IPS DF 6.9 (cell line): ENCODE measurements at regions not wholly inside any gene's neighbourhood (a gene's known extent, or its start where the extent isn't known, plus 50 kb on each side); places are given as distances from the start of the nearest gene placed in this dataset.
"Not testable (repeated sequence)": the region's sequence is repeated elsewhere in the genome, so short reads cannot be mapped to it uniquely, and the experiment has no call there.

Experiments used
- DNase-seq: peaks from one replicate; pipeline ENCODE4 v3.0.0-alpha.2; 2013; ENCODE audit warnings: low read depth, low spot score
- H3K27ac ChIP-seq: one replicate; pipeline ENCODE4 v1.5.1; 2013; ENCODE audit warnings: low read length, control low read depth
- H3K27me3 ChIP-seq: 2 replicates; pipeline ENCODE4 v1.6.1; 2013; ENCODE audit warnings: mild to moderate bottlenecking, low read length; ENCODE audit not compliant: control insufficient read depth, insufficient read depth
- H3K36me3 ChIP-seq: 2 replicates; pipeline ENCODE4 v1.6.1; 2013; ENCODE audit warnings: low read length; ENCODE audit not compliant: control insufficient read depth, insufficient read depth
- H3K4me1 ChIP-seq: 2 replicates; pipeline ENCODE4 v1.6.1; 2013; ENCODE audit warnings: low read length; ENCODE audit not compliant: control insufficient read depth, insufficient read depth
- H3K4me3 ChIP-seq: 2 replicates; pipeline ENCODE4 v1.5.1; 2013; ENCODE audit warnings: mild to moderate bottlenecking, low read length
- H3K9me3 ChIP-seq: 2 replicates; pipeline ENCODE4 v1.6.1; 2013; ENCODE audit warnings: low read length, inconsistent platforms; ENCODE audit not compliant: control insufficient read depth, insufficient read depth
- WGBS: extraction: QIAGEN DNeasy Blood & Tissue Kit; methylation state at CpG from one replicate; pipeline ENCODE4 v1.1.7; 2013; ENCODE audit warnings: mixed read lengths, missing lambda C conversion rate; ENCODE audit not compliant: insufficient read length, insufficient coverage; 5-methylcytosine and 5-hydroxymethylcytosine counted together

GRCh38 chr3:190990898-190991297 is 128.4 kb upstream of the GMNC start:
- Histone ChIP-seq H3K9me3 (peaks cover 4% of the 10 kb centered on the region), H3K4me1 (no peaks in the 10 kb centered on the region)
- DNase-seq = no peak

GRCh38 chr3:190989218-190989617 is 126.7 kb upstream of the GMNC start:
- Histone ChIP-seq H3K4me3 (no peak overlapping the region), H3K36me3 (no peaks in the 10 kb centered on the region), H3K9me3 (peaks cover 4% of the 10 kb centered on the region), H3K4me1 (no peaks in the 10 kb centered on the region), H3K27me3 (no peaks in the 10 kb centered on the region), H3K27ac (no peak overlapping the region)
- DNase-seq = no peak
- WGBS = no CpG with 5 or more reads among the region's 2 CpGs

More at GRCh38 chr3:190990898-190991297, 128.4 kb upstream of the GMNC start:
- no peaks in the 10 kb centered on the region for H3K27me3 ChIP-seq
- H3K27ac ChIP-seq = no peak overlapping the region
- no peaks in the 10 kb centered on the region for H3K36me3 ChIP-seq
- no peak overlapping the region for H3K4me3 ChIP-seq

- Histone ChIP-seq H3K27ac (no peak overlapping the region), H3K36me3 (no peaks in the 10 kb centered on the region), H3K4me1 (no peaks in the 10 kb centered on the region), H3K9me3 (peaks cover 4% of the 10 kb centered on the region), H3K27me3 (no peaks in the 10 kb centered on the region), H3K4me3 (no peak overlapping the region)
- no peak for DNase-seq
- WGBS = no CpG with 5 or more reads among the region's 2 CpGs
Observed at GRCh38 chr3:190988102-190988501, 125.6 kb upstream of the GMNC start.

GRCh38 chr3:190984502-190985244 is 122.2 kb upstream of the GMNC start:
- H3K9me3 ChIP-seq = peaks cover 4% of the 10 kb centered on the region
- no CpG with 5 or more reads among the region's 4 CpGs for WGBS
- H3K4me3 ChIP-seq = no peak overlapping the region
- no peaks in the 10 kb centered on the region for H3K36me3 ChIP-seq
- no peaks in the 10 kb centered on the region for H3K4me1 ChIP-seq
- no peak overlapping the region for H3K27ac ChIP-seq
- DNase-seq = no peak
- no peaks in the 10 kb centered on the region for H3K27me3 ChIP-seq

- H3K4me1 ChIP-seq = no peaks in the 10 kb centered on the region
- peaks cover 4% of the 10 kb centered on the region for H3K9me3 ChIP-seq
- no peaks in the 10 kb centered on the region for H3K36me3 ChIP-seq
- DNase-seq = no peak
- no CpG with 5 or more reads among the region's 1 CpG for WGBS
- H3K4me3 ChIP-seq = no peak overlapping the region
- no peak overlapping the region for H3K27ac ChIP-seq
- H3K27me3 ChIP-seq = no peaks in the 10 kb centered on the region
Observed at GRCh38 chr3:190983875-190984274, 121.4 kb upstream of the GMNC start.

GRCh38 chr3:190973771-190974170 is 111.3 kb upstream of the GMNC start:
- Histone ChIP-seq H3K9me3 (no peaks in the 10 kb centered on the region), H3K4me3 (no peak overlapping the region), H3K27ac (no peak overlapping the region), H3K27me3 (no peaks in the 10 kb centered on the region), H3K4me1 (no peaks in the 10 kb centered on the region), H3K36me3 (no peaks in the 10 kb centered on the region)
- WGBS = no CpG with 5 or more reads among the region's 3 CpGs
- DNase-seq = no peak

- DNase-seq = no peak
- no CpG with 5 or more reads among the region's 1 CpG for WGBS
- no peak overlapping the region for H3K27ac ChIP-seq
- no peaks in the 10 kb centered on the region for H3K36me3 ChIP-seq
- H3K4me1 ChIP-seq = no peaks in the 10 kb centered on the region
- no peaks in the 10 kb centered on the region for H3K27me3 ChIP-seq
- H3K9me3 ChIP-seq = no peaks in the 10 kb centered on the region
- no peak overlapping the region for H3K4me3 ChIP-seq
Observed at GRCh38 chr3:190972840-190973270, 110.4 kb upstream of the GMNC start.

GRCh38 chr3:190972196-190972595 is 109.7 kb upstream of the GMNC start:
- H3K27me3 ChIP-seq = no peaks in the 10 kb centered on the region
- no peaks in the 10 kb centered on the region for H3K9me3 ChIP-seq
- H3K27ac ChIP-seq = no peak overlapping the region
- DNase-seq = no peak
- no peaks in the 10 kb centered on the region for H3K36me3 ChIP-seq
- H3K4me3 ChIP-seq = no peak overlapping the region
- no peaks in the 10 kb centered on the region for H3K4me1 ChIP-seq
- no CpG with 5 or more reads among the region's 5 CpGs for WGBS

- no peaks in the 10 kb centered on the region for H3K36me3 ChIP-seq
- H3K4me3 ChIP-seq = no peak overlapping the region
- no peaks in the 10 kb centered on the region for H3K27me3 ChIP-seq
- no peaks in the 10 kb centered on the region for H3K9me3 ChIP-seq
- H3K4me1 ChIP-seq = no peaks in the 10 kb centered on the region
- no peak for DNase-seq
- no peak overlapping the region for H3K27ac ChIP-seq
Observed at GRCh38 chr3:190970560-190970959, 108.1 kb upstream of the GMNC start.

- Histone ChIP-seq H3K27me3 (no peaks in the 10 kb centered on the region), H3K9me3 (no peaks in the 10 kb centered on the region), H3K4me3 (no peak overlapping the region), H3K4me1 (no peaks in the 10 kb centered on the region), H3K27ac (no peak overlapping the region), H3K36me3 (no peaks in the 10 kb centered on the region)
- WGBS = no CpG with 5 or more reads among the region's 2 CpGs
- DNase-seq = no peak
Observed at GRCh38 chr3:190968616-190969015, 106.1 kb upstream of the GMNC start.

GRCh38 chr3:190964931-190965330 is 102.4 kb upstream of the GMNC start:
- not testable (repeated sequence) for H3K9me3 ChIP-seq, H3K27me3 ChIP-seq, H3K27ac ChIP-seq, H3K4me1 ChIP-seq, H3K36me3 ChIP-seq, DNase-seq
- peak overlapping the region; percentile 54; the same call in 1 of the 2 replicates for H3K4me3 ChIP-seq
- WGBS = no CpG with 5 or more reads among the region's 20 CpGs
